ENCODE measurements at regions not wholly inside any gene's neighbourhood (a gene's known extent, or its start where the extent isn't known, plus 50 kb on each side); places are given as distances from the start of the nearest gene placed in this dataset.

GRCh38 chr2:55106148-55106547 lies 55.9 kb upstream of the RTN4 start:
- DNase-seq (ENCODE audit: low spot score) = no peak
- intact Hi-C loops (cut with DNase I) = loop anchor here in 1 of 2 donors (10.0 kb wide), 1 partner anchor 51 kb away; the partner anchor contains the start of gene RTN4

GRCh38 chr2:55105456-55105855 lies 55.2 kb upstream of the RTN4 start:
- intact Hi-C loops (cut with DNase I) = loop anchor here in 1 of 2 donors (10.0 kb wide), 1 partner anchor 51 kb away; the partner anchor contains the start of gene RTN4
- no peak for DNase-seq (ENCODE audit: low spot score)

DNA sequence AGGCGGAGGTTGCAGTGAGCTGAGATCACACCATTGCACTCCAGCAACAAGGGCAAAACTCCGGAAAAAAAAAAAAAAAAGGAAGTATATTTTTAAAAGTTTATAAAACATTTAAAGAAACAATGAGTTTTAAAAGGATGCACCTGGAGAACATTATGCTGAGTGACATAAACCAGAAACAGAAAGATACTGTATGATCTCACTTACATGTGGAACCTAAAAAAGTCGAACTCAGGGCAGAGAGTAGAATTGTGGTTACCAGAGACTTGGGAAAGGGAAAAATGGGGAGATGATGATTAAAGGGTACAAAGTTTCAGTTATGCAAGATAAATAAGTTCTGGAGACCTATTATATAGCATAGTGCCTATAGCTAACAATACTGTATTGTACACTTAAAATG lies 52.8 kb upstream of the RTN4 start:
- intact Hi-C loops (cut with DNase I) = loop anchor here in 1 of 2 donors (10.0 kb wide), 1 partner anchor 48 kb away; the partner anchor contains the start of gene RTN4
- no peak for DNase-seq (ENCODE audit: low spot score)

- intact Hi-C loops (cut with DNase I) = loop anchor here in 1 of 2 donors (10.0 kb wide), 1 partner anchor 47 kb away; the partner anchor contains the start of gene RTN4
Measured at GRCh38 chr2:55102056-55102812, 52.0 kb upstream of the RTN4 start.

DNA sequence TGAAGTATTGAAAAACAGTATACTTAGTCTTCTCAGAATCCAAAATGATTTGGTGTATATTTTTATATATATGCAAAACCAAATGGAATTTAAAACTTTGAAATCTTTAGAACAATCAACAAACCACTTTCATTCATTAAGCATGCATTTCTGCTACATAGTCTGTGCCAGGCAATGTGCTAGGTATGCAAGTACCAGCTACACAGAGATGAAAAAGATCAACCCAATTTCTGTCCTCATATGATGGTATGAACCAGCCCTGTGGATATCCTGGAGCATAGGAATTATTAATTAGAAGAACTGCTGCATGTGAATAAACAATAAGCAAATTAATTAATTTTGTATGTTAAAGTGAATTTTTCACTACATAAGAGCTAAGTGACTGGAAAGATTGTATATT lies 51.2 kb upstream of the RTN4 start:
- intact Hi-C loops (cut with DNase I) = loop anchor here in 1 of 2 donors (10.0 kb wide), 1 partner anchor 47 kb away; the partner anchor contains the start of gene RTN4
- DNase-seq (ENCODE audit: low spot score) = no peak

More at GRCh38 chr2:55102056-55102812, 52.0 kb upstream of the RTN4 start:
- DNase-seq (ENCODE audit: low spot score) = no peak

- DNase-seq (ENCODE audit: low spot score) = no peak
- intact Hi-C loops (cut with DNase I) = loop anchor here (5.0 to 10.0 kb wide), 2 partner anchors 43 to 45 kb away; partner anchors contain the start of gene RTN4 (in 1 of the 2)
Measured at GRCh38 chr2:55099878-55100820, 49.9 kb upstream of the RTN4 start.
